Nephron progenitor cell (in vitro differentiated cells): ENCODE measurements at regions not wholly inside any gene's neighbourhood (a gene's known extent, or its start where the extent isn't known, plus 50 kb on each side); places are given as distances from the start of the nearest gene placed in this dataset.
"Not testable (repeated sequence)": the region's sequence is repeated elsewhere in the genome, so short reads cannot be mapped to it uniquely, and the experiment has no call there.

Experiments used
- DNase-seq: peaks from one replicate; pipeline ENCODE4 v3.0.0; 2021
- H3K27ac Mint-ChIP-seq: 2 replicates; pipeline ENCODE4 v1.8.0; 2021; ENCODE audit warnings: mild to moderate bottlenecking, moderate library complexity, mixed read lengths
- H3K27me3 Mint-ChIP-seq: 2 replicates; pipeline ENCODE4 v1.8.0; 2021; ENCODE audit warnings: mild to moderate bottlenecking, low read depth, mixed read lengths; ENCODE audit not compliant: poor library complexity
- H3K36me3 Mint-ChIP-seq: 2 replicates; pipeline ENCODE4 v1.8.0; 2021; ENCODE audit warnings: low read depth, mixed read lengths
- H3K4me1 Mint-ChIP-seq: 2 replicates; pipeline ENCODE4 v1.8.0; 2021; ENCODE audit warnings: mixed read lengths
- H3K4me3 Mint-ChIP-seq: 2 replicates; pipeline ENCODE4 v1.8.0; 2021; ENCODE audit warnings: mild to moderate bottlenecking, moderate library complexity, mixed read lengths
- H3K9me3 Mint-ChIP-seq: 2 replicates; pipeline ENCODE4 v1.8.0; 2021; ENCODE audit warnings: mild to moderate bottlenecking, moderate library complexity, mixed read lengths
- CTCF ChIP-seq: fragments of 200-600 bp; sonication (generic); IDR thresholded peaks from 2 replicates; pipeline ENCODE4 v1.5.0; 2021; ENCODE audit warnings: antibody characterized with exemption

DNA sequence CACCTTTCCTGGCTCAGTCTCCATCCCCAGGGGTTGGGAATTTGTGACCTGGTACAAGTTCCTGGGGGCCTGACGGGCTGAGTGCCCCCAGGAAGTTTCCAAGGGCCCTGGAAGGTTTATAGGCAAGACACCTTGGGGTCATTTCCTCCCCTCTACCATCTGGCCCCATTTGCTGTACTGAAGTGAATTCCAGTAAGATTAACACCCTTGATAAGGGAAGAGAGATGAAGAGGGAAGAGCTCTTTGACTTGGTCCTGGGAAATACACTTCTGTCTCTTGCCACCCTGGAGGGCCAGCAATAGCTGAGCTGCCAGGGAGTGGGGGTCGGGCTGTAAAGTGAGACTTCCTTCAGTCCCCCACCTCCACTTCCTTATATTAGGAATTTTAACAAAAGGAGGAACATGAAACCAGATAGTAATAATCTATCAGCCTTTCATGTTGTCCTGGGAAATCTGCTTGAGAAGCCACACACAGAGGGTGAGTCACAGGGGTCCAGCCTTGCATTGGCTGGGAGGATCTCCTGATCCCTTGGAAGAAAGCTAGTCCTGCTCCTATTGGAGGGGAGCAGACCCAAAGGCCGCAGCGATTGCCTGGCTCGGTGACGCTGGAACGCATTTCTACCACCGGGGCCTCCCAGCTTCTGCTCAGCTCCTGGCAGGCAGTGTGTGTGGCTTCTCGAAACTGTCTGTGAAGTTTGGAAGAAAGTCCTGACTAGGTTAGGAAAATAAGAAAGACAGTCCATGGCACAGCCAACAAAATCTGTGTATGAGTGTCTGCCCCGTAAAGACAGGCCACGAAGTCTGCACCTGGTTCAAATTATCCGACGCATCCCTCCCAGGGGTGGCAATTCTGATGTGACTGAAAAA, 87.3 kb downstream of the ACAA2 start:
- Mint-ChIP-seq H3K27ac (peak overlapping the region; percentile 99), H3K4me3 (no peak overlapping the region), H3K9me3 (peaks cover 11% of the 10 kb centered on the region), H3K4me1 (peaks cover 34% of the 10 kb centered on the region), H3K27me3 (no peaks in the 10 kb centered on the region), H3K36me3 (no peaks in the 10 kb centered on the region)
- peak; percentile 44 for DNase-seq
- no peak for TF ChIP-seq CTCF

DNA sequence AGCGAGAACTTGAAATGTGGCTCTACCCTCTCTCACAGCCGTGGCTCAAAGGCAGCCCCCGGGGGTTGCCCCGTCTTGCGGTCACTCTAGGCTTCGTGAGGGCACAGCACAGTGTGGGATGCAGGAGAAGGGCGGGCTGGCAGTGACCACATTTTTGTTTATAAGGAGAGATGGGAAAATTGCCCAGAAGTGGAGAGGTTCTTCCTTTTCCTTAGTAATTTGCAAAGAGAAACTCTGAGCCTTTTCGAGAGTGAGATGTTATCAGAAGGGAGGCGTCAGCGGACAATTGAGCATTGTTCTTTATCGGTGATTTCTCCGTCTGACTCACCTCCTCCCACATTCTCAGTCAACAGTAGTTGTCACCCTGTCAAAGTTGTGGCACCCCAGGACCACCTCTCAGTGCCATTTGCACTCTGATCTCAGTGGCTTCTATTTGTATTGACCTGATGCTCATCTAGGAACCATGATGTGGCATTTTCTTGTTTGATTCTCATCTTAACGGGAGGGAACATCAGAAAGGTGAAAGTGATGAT, 89.6 kb downstream of the ACAA2 start:
- no peak for TF ChIP-seq CTCF
- Mint-ChIP-seq H3K36me3 (no peaks in the 10 kb centered on the region), H3K9me3 (peaks cover 11% of the 10 kb centered on the region), H3K4me3 (no peak overlapping the region), H3K4me1 (peaks cover 34% of the 10 kb centered on the region), H3K27me3 (no peaks in the 10 kb centered on the region), H3K27ac (peak overlapping the region; percentile 14)
- no peak for DNase-seq

- peaks cover 17% of the 10 kb centered on the region for H3K9me3 Mint-ChIP-seq
- H3K4me1 Mint-ChIP-seq, result peaks cover 29% of the 10 kb centered on the region
- no peak for TF ChIP-seq CTCF
- H3K27me3 Mint-ChIP-seq, result no peaks in the 10 kb centered on the region
- H3K27ac Mint-ChIP-seq, result no peak overlapping the region
- H3K4me3 Mint-ChIP-seq, result no peak overlapping the region
- peaks cover 5% of the 10 kb centered on the region for H3K36me3 Mint-ChIP-seq
- DNase-seq, result no peak
Observed at GRCh38 chr18:49722477-49722876, 90.9 kb downstream of the ACAA2 start.

DNA sequence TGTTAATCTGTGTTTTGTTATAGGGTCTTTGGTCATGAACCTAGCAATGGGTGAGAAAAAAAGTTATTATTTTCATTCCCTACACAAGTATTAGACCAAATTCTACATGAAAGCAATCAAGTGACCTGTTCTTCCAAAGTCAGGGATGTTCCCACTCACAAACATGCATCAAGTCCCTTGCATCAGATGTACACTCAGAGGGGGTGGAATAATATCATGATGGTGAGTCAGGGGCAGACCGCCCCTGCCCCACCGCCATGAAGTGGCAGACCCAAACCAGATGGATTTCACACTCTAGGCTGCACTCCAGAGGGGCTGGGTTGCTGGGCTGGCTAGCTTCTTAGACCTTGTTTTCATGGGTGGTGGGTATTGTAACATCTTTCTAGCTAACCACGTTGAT, 91.4 kb downstream of the ACAA2 start:
- Mint-ChIP-seq H3K9me3 (peaks cover 20% of the 10 kb centered on the region), H3K27ac (no peak overlapping the region), H3K4me1 (peaks cover 24% of the 10 kb centered on the region), H3K27me3 (no peaks in the 10 kb centered on the region), H3K4me3 (no peak overlapping the region), H3K36me3 (peaks cover 5% of the 10 kb centered on the region)
- TF ChIP-seq CTCF, result no peak
- no peak for DNase-seq

DNA sequence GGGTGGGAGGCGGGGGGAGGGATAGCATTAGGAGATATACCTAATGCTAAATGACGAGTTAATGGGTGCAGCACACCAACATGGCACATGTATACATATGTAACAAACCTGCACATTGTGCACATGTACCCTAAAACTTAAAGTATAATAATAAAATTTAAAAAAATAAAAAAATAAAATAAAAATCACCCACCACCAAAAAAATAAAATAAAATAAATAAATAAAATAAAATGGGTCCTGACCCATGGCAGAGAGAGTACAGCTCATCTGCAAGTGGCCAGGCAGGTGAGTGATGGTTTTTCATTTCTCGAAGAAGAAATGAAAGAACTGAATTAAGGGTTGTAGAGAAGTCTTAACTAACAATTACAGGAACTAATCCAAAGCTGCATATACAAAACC, 92.4 kb downstream of the ACAA2 start:
- H3K4me3 Mint-ChIP-seq, DNase-seq, H3K36me3 Mint-ChIP-seq, H3K27ac Mint-ChIP-seq, H3K27me3 Mint-ChIP-seq: not testable (repeated sequence)
- Mint-ChIP-seq H3K4me1 (peaks cover 14% of the 10 kb centered on the region), H3K9me3 (peaks cover 20% of the 10 kb centered on the region)

GRCh38 chr18:49717617-49718016, 95.7 kb downstream of the ACAA2 start:
- Mint-ChIP-seq H3K27ac (peak overlapping the region; percentile 70), H3K4me1 (no peaks in the 10 kb centered on the region), H3K36me3 (peaks cover 11% of the 10 kb centered on the region), H3K4me3 (no peak overlapping the region), H3K27me3 (no peaks in the 10 kb centered on the region), H3K9me3 (peaks cover 39% of the 10 kb centered on the region)
- TF ChIP-seq CTCF, result no peak
- DNase-seq, result no peak
